ENCODE measurements at regions not wholly inside any gene's neighbourhood (a gene's known extent, or its start where the extent isn't known, plus 50 kb on each side); places are given as distances from the start of the nearest gene placed in this dataset.

- DNase-seq (ENCODE audit: low spot score in 2 of 2) (no peak), ATAC-seq (ENCODE audit: low read depth) (no peak)
- H3K9me3 Mint-ChIP-seq, result no peaks in the 10 kb centered on the region
- H3K27ac Mint-ChIP-seq, result no peak overlapping the region
- H3K27me3 Mint-ChIP-seq, result peaks cover 6% of the 10 kb centered on the region
- no peaks in the 10 kb centered on the region for H3K4me1 Mint-ChIP-seq
- H3K4me3 Mint-ChIP-seq, result no peak overlapping the region
- no peaks in the 10 kb centered on the region for H3K36me3 Mint-ChIP-seq
Measured at GRCh38 chr7:25307624-25308023, 79.3 kb upstream of the NPVF start.

GRCh38 chr7:25308246-25308645 lies 80.0 kb upstream of the NPVF start:
- peaks cover 6% of the 10 kb centered on the region for H3K27me3 Mint-ChIP-seq
- H3K4me1 Mint-ChIP-seq, result no peaks in the 10 kb centered on the region
- no peak for ATAC-seq (ENCODE audit: low read depth)
- no peak overlapping the region for H3K27ac Mint-ChIP-seq
- no peak overlapping the region for H3K4me3 Mint-ChIP-seq
- H3K9me3 Mint-ChIP-seq, result no peaks in the 10 kb centered on the region
- no peaks in the 10 kb centered on the region for H3K36me3 Mint-ChIP-seq
- DNase-seq (ENCODE audit: low spot score in 2 of 2), result no peak

- H3K4me3 Mint-ChIP-seq, result no peak overlapping the region
- H3K27ac Mint-ChIP-seq, result no peak overlapping the region
- no peaks in the 10 kb centered on the region for H3K4me1 Mint-ChIP-seq
- DNase-seq (ENCODE audit: low spot score in 2 of 2) (no peak), ATAC-seq (ENCODE audit: low read depth) (no peak)
- H3K27me3 Mint-ChIP-seq, result peaks cover 6% of the 10 kb centered on the region
- no peaks in the 10 kb centered on the region for H3K36me3 Mint-ChIP-seq
- no peaks in the 10 kb centered on the region for H3K9me3 Mint-ChIP-seq
Measured at GRCh38 chr7:25308906-25309705, 80.8 kb upstream of the NPVF start.

GRCh38 chr7:25310896-25311295 lies 82.6 kb upstream of the NPVF start:
- H3K4me1 Mint-ChIP-seq, result no peaks in the 10 kb centered on the region
- ATAC-seq (ENCODE audit: low read depth) (no peak), DNase-seq (ENCODE audit: low spot score in 2 of 2) (no peak)
- no peaks in the 10 kb centered on the region for H3K36me3 Mint-ChIP-seq
- H3K9me3 Mint-ChIP-seq, result no peaks in the 10 kb centered on the region
- H3K27me3 Mint-ChIP-seq, result peaks cover 3% of the 10 kb centered on the region
- no peak overlapping the region for H3K4me3 Mint-ChIP-seq
- no peak overlapping the region for H3K27ac Mint-ChIP-seq

- DNase-seq (ENCODE audit: low spot score in 2 of 2) (no peak), ATAC-seq (ENCODE audit: low read depth) (no peak)
- Mint-ChIP-seq H3K4me1 (no peaks in the 10 kb centered on the region), H3K27me3 (peaks cover 5% of the 10 kb centered on the region), H3K36me3 (no peaks in the 10 kb centered on the region), H3K27ac (no peak overlapping the region), H3K4me3 (no peak overlapping the region), H3K9me3 (no peaks in the 10 kb centered on the region)
Measured at GRCh38 chr7:25311346-25311745, 83.1 kb upstream of the NPVF start.

- Mint-ChIP-seq H3K27me3 (peaks cover 8% of the 10 kb centered on the region), H3K27ac (no peak overlapping the region)
- no peak for ATAC-seq (ENCODE audit: low read depth)
Measured at GRCh38 chr7:25312968-25313367, 84.7 kb upstream of the NPVF start.

GRCh38 chr7:25313526-25313925 lies 85.2 kb upstream of the NPVF start:
- no peaks in the 10 kb centered on the region for H3K36me3 Mint-ChIP-seq
- no peaks in the 10 kb centered on the region for H3K4me1 Mint-ChIP-seq
- ATAC-seq (ENCODE audit: low read depth), result no peak
- DNase-seq (ENCODE audit: low spot score in 2 of 2), result no peak
- H3K4me3 Mint-ChIP-seq, result no peak overlapping the region
- peaks cover 5% of the 10 kb centered on the region for H3K27me3 Mint-ChIP-seq
- no peak overlapping the region for H3K27ac Mint-ChIP-seq
- H3K9me3 Mint-ChIP-seq, result no peaks in the 10 kb centered on the region

More at GRCh38 chr7:25312968-25313367, 84.7 kb upstream of the NPVF start:
- Mint-ChIP-seq H3K4me1 (no peaks in the 10 kb centered on the region), H3K36me3 (no peaks in the 10 kb centered on the region), H3K9me3 (no peaks in the 10 kb centered on the region), H3K4me3 (no peak overlapping the region)
- no peak for DNase-seq (ENCODE audit: low spot score in 2 of 2)

GRCh38 chr7:25314094-25314730 lies 85.9 kb upstream of the NPVF start:
- no peak for ATAC-seq (ENCODE audit: low read depth)
- DNase-seq (ENCODE audit: low spot score in 2 of 2), result no peak
- H3K27me3 Mint-ChIP-seq, result peaks cover 5% of the 10 kb centered on the region
- H3K36me3 Mint-ChIP-seq, result no peaks in the 10 kb centered on the region
- H3K27ac Mint-ChIP-seq, result no peak overlapping the region
- no peaks in the 10 kb centered on the region for H3K4me1 Mint-ChIP-seq
- no peak overlapping the region for H3K4me3 Mint-ChIP-seq
- no peaks in the 10 kb centered on the region for H3K9me3 Mint-ChIP-seq

- H3K27ac Mint-ChIP-seq, result no peak overlapping the region
Measured at GRCh38 chr7:25314731-25315267, 86.5 kb upstream of the NPVF start.

GRCh38 chr7:25316366-25316765 lies 88.1 kb upstream of the NPVF start:
- peaks cover 7% of the 10 kb centered on the region for H3K27me3 Mint-ChIP-seq
- no peaks in the 10 kb centered on the region for H3K36me3 Mint-ChIP-seq
- DNase-seq (ENCODE audit: low spot score in 2 of 2), result no peak
- no peaks in the 10 kb centered on the region for H3K9me3 Mint-ChIP-seq
- no peak overlapping the region for H3K4me3 Mint-ChIP-seq
- no peak overlapping the region for H3K27ac Mint-ChIP-seq
- no peaks in the 10 kb centered on the region for H3K4me1 Mint-ChIP-seq
- ATAC-seq (ENCODE audit: low read depth), result no peak

More at GRCh38 chr7:25314731-25315267, 86.5 kb upstream of the NPVF start:
- Mint-ChIP-seq H3K36me3 (no peaks in the 10 kb centered on the region), H3K27me3 (peaks cover 5% of the 10 kb centered on the region), H3K4me3 (no peak overlapping the region), H3K4me1 (no peaks in the 10 kb centered on the region), H3K9me3 (no peaks in the 10 kb centered on the region)
- no peak for DNase-seq (ENCODE audit: low spot score in 2 of 2)
- ATAC-seq (ENCODE audit: low read depth), result no peak

- Mint-ChIP-seq H3K4me1 (no peaks in the 10 kb centered on the region), H3K36me3 (no peaks in the 10 kb centered on the region), H3K27me3 (peaks cover 12% of the 10 kb centered on the region), H3K27ac (no peak overlapping the region), H3K4me3 (no peak overlapping the region), H3K9me3 (no peaks in the 10 kb centered on the region)
- no peak for ATAC-seq (ENCODE audit: low read depth)
- no peak for DNase-seq (ENCODE audit: low spot score in 2 of 2)
Measured at GRCh38 chr7:25318047-25318446, 89.8 kb upstream of the NPVF start.

- H3K4me3 Mint-ChIP-seq, result no peak overlapping the region
- H3K27ac Mint-ChIP-seq, result no peak overlapping the region
- no peaks in the 10 kb centered on the region for H3K9me3 Mint-ChIP-seq
- no peak for ATAC-seq (ENCODE audit: low read depth)
- peaks cover 14% of the 10 kb centered on the region for H3K27me3 Mint-ChIP-seq
- no peaks in the 10 kb centered on the region for H3K4me1 Mint-ChIP-seq
- no peak for DNase-seq (ENCODE audit: low spot score in 2 of 2)
- H3K36me3 Mint-ChIP-seq, result no peaks in the 10 kb centered on the region
Measured at GRCh38 chr7:25319707-25320106, 91.4 kb upstream of the NPVF start.

- Mint-ChIP-seq H3K36me3 (no peaks in the 10 kb centered on the region), H3K4me3 (no peak overlapping the region), H3K9me3 (no peaks in the 10 kb centered on the region), H3K27me3 (peaks cover 14% of the 10 kb centered on the region), H3K4me1 (no peaks in the 10 kb centered on the region), H3K27ac (no peak overlapping the region)
- no peak for DNase-seq (ENCODE audit: low spot score in 2 of 2)
- no peak for ATAC-seq (ENCODE audit: low read depth)
Measured at GRCh38 chr7:25320791-25321190, 92.5 kb upstream of the NPVF start.

- Mint-ChIP-seq H3K27ac (no peak overlapping the region), H3K4me3 (no peak overlapping the region), H3K9me3 (peaks cover 3% of the 10 kb centered on the region), H3K27me3 (peaks cover 18% of the 10 kb centered on the region), H3K4me1 (no peaks in the 10 kb centered on the region), H3K36me3 (no peaks in the 10 kb centered on the region)
- DNase-seq (ENCODE audit: low spot score in 2 of 2) (no peak), ATAC-seq (ENCODE audit: low read depth) (no peak)
Measured at GRCh38 chr7:25321424-25321823, 93.1 kb upstream of the NPVF start.
